ENCODE measurements at regions not wholly inside any gene's neighbourhood (a gene's known extent, or its start where the extent isn't known, plus 50 kb on each side); places are given as distances from the start of the nearest gene placed in this dataset.

DNA sequence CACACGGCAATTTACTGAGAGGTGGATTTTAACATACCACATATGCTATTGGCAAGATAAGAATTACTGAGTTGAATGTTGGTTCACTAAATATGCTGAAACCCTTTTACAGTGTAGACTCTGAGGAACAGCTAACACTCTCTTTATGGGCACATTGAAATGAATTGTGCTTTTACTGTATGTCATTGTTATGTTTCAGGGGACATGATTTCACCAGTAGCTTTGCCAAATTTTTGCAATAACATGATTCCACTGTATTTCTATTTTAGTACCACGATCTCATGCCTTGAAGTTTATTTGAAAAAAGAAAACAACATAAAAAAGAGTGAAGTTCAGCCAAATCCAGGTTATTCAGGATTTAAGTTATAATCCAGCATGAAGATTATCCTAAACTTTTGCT lies 188.5 kb downstream of the HLX start:
- no peak for DNase-seq (ENCODE audit: low read depth in 3 of 3, low spot score in 1 of 3)

DNA sequence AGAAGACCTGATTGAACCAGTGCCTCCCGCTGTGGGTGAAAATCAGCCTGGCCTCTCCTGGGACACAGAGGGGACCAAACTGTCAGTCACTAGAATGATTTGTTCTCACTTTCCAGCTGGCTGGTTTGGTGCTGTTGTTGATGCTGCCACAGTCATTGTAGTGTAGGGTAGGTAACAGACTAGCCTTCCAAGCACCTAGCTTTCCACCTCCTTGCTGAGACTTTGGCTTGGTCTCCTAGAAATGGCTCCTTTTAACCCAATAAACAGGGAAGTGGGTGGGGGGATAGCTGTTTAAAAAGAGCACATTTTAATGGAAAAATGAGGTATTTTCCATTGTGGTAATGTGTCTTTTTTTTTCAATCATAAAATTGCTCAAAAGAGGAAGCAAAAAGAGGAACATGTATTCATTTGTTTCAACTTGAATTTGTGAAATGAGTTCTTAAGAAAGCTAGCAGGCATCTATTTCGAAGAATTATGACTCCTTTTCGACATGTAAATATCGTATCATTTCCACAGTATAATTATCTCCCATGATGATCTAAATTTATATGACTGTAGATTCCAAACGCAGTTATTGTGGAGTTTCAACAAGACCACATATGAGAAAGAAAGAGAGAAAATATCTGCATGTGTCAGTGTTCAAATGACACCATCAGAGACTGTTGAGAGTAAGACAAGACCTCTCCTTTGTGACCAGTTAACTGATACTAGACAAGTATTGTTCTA lies 190.1 kb downstream of the HLX start:
- no peak for DNase-seq (ENCODE audit: low read depth in 3 of 3, low spot score in 1 of 3)

DNA sequence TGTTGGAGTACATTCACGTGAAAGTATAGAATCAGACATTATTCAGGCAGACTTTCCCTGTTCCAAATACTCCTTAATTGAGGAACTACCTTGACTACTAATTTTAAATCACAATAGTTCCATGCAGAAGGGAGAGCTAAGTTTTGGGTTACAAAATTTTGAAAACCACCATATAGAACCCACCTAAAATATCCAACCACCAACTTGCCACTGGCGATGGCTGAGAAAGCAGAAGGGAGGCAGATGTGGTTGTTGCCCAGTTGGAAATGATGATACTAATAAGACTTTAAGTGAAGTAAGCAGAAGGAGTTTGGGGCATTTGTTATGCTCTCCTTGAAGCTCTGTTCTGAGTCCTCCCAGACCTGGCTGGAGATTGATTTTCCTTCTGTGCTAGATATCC lies 190.7 kb downstream of the HLX start:
- DNase-seq (ENCODE audit: low read depth in 3 of 3, low spot score in 1 of 3), result no peak

DNA sequence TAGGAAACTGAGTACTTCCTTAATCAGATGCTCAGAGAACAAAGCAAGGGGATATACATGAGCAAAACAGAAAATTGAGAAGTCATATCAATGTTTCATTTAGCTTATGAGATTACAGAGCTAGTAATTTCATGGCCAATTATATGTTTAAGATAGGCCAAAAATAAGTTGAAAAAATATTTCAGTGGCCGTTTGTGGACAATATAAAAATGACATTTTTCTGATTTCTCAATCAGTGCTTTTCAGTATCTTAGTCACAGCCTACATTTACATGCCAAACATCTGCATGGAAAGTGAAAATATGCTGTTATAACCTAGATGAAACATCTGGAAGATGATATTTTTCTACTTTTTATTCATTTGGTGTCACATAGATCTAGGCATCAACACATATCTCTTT lies 192.5 kb downstream of the HLX start:
- no peak for DNase-seq (ENCODE audit: low read depth in 3 of 3, low spot score in 1 of 3)

DNA sequence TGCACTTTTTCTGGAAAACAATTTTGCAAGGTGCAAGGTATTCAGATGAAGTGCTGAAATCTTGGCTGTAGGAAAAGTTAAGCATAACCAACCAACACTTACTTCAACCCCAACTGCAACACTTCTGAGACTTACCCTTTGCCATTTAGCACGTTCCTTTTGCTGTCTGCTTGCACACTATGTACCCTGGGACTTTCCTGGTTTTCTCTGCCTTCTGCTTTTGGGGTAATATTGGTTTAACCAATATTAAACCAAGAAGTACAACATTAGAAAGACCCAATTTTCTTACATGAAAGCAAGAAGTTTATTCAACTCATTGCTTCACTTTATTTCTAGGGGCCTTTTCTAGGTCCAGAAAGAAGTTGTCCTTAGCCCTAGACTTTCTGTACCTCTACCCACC lies 193.0 kb downstream of the HLX start:
- DNase-seq (ENCODE audit: low read depth in 3 of 3, low spot score in 1 of 3), result no peak

DNA sequence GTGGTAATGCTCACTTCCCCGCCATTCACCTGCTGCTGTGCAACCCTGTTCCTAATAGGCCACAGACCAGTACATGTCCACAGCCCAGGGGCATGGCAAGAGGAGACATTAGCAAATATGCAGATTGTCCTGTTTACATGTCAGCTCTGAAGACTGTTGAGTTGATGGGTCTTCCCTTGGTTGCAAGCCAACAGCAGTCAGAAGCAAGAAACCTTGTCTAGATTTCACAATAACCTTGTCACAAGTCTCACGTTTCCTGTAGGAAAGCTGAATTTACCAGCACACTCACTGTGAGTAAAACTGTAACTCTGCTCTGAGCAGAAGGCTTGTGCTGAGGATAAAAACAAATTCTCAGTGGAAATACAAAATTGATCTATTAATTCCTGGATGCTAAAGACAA lies 195.1 kb downstream of the HLX start:
- no peak for DNase-seq (ENCODE audit: low read depth in 3 of 3, low spot score in 1 of 3)

DNA sequence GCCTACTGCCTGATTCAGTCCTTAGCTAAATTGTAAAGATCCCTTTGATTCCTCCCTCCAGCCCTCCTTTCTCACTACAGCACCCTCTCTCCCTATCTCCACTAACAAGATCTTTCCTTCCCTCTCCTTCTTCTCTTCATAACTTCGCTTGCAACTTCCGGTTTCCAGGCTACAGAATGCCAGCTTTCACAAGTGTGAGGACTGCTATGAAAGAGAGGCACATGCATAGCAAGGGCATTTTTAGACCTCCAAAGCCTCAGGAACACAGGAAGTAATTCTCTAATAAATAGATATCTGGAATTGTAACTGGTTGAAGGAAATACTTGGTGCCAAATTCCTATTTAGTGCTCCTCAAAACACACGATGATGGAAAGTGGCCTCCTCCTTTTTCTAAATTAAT lies 196.7 kb downstream of the HLX start:
- no peak for DNase-seq (ENCODE audit: low read depth in 3 of 3, low spot score in 1 of 3)

DNA sequence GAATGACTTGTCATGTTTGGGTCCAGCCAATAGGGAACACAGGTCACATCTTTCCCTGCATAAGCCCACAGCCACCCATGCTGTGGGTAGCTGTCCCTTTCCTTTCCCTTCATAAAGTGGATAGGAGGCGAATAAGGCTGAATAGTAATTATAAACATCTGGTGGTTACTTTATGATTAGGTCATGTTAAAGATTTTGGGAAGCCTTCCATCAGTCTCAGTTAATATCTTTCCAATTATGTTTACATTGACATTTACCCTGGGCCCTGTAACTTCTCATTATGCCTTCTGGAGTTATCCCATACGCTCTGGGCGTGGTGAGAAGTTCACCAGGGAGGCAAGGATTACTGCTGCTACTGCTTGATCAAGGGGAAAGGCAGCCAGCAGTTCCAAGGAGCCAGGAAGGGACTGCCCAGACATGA lies 197.2 kb downstream of the HLX start:
- no peak for DNase-seq (ENCODE audit: low read depth in 3 of 3, low spot score in 1 of 3)

DNA sequence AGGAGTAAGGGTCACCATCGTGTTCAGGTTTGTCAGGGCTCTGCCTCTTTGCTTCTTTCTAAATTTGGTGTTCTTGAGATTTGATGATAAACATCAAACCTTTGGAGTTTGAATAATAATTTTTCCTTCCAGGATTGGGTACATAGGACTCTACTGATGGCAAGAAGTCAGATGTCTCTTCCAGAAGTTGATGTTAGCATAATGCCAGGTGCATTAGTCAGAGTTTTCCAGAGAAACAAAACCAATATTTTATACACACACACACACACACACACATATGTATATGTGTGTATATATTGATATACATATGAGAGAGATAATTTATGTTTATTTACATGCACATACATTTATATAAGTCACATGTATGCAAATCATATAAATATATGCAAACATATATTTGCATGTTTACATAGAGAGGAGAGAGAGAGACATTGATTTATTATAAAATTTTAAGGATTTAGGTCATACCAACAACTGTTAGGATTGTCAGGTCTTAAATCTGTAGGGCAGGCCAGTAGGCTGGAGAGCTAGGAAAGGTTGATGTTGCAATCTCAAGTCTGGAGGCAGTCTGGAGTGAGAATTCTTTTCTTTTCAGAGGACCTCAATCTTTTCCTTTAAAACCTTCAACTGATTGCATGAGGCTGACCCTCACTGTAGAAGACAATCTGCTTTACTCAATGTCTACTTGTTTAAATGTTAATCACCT lies 199.2 kb downstream of the HLX start:
- DNase-seq (ENCODE audit: low read depth in 3 of 3, low spot score in 1 of 3), result no peak

DNA sequence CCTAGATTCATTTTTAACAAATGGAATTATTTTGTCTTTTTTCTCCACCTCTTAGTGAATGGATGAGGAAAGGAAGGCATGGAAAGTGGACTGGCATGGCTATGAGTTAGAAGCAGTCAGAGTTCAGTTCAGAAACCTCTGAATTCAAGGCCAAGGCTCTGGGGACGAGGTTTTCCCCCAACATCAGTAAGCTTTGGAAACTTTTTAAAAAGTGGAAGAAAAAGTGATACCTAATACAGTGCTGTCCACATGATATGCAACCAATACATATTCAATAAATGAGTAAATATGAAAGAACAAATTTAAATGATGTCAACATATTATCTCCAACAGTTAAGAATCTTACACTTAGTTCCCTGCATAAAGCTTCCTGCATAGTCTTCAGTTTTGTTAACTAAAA lies 204.7 kb downstream of the HLX start:
- DNase-seq (ENCODE audit: low read depth in 3 of 3, low spot score in 1 of 3), result no peak

DNA sequence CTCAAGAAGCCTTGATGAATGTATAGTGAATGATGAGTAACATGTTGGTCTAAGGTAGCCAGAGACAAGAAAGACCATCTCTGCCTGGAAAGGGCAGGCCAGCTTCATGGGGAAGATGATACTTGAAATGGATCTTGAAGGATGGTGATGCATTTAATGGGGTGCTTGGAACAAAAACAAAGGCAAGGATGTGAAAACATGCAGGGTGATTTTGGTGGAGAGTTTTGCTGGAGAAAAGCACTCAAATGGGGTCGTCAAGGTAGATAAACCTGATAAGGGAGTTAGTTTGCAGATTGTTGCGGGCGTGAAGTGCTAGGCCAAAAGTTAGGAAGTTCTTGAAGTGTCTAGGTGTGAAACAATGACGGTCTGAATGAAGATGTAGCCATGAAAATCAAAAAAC lies 205.4 kb downstream of the HLX start:
- no peak for DNase-seq (ENCODE audit: low read depth in 3 of 3, low spot score in 1 of 3)

DNA sequence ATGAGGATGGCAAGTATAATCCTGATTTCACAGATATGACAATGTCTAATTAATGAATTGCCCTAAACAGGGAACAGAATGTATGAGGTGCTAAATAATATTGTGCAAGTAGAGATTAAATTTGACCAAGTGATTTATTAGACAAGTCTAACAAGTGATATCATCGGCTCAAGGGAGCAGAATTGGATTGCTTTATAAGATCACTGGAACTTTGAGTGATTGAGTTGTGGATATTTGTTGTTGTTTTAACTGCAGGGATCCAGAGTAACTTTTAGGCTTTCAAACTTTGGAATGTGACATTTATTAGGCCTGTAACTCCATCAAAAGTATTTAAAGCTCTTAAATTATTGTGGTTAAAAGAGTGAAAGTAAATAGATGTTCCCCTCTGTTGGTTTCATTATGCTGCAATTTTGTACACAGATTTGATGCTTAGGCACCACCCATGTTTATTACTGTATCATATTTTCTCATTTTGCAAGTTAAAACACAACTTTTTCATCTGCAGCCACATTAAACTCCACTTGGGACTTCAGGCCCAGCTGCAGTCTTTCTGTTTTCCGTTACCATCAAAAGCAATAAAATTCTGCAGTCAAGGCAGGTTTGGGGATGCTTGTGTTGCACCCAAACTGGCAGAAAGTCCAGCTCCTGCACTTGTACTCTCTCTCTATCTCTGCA lies 206.6 kb downstream of the HLX start:
- no peak for DNase-seq (ENCODE audit: low read depth in 3 of 3, low spot score in 1 of 3)

DNA sequence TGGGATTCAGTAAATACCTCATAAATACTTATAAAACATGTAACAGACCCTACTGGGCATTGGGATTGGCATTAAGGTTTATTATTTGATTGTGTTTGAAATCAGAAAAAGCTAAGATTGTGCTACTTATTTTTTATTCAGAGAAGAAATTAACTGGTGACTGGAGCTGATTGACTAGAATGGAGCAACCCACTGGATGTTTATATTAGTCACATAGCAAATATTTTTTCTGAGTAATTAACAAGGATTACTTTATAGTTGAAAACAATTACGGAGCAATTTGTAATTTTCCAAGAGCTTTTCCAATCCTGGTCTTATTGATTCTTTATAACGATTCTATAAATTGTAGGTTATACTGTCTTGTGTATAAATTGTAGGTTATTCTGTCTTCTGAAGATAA lies 208.7 kb downstream of the HLX start:
- no peak for DNase-seq (ENCODE audit: low read depth in 3 of 3, low spot score in 1 of 3)

DNA sequence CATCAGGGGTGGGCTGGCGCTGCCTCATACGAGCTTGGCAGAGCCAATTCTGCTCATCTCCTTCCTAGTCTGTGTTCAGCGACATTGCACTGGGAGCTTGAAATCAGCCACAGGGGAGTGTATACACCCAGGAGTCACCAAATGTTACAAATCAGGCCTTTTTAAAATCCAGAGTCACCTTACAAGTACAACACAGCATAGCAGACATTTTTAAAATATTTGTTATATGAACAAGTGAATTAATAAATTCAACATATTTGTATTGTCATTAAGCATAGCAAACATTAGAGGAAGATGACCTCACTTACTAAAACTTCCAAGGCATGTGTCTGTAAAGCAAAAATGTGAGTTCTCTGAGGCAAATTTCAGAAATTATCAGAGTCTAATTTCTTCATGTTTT lies 210.0 kb downstream of the HLX start:
- DNase-seq (ENCODE audit: low read depth in 3 of 3, low spot score in 1 of 3), result no peak

DNA sequence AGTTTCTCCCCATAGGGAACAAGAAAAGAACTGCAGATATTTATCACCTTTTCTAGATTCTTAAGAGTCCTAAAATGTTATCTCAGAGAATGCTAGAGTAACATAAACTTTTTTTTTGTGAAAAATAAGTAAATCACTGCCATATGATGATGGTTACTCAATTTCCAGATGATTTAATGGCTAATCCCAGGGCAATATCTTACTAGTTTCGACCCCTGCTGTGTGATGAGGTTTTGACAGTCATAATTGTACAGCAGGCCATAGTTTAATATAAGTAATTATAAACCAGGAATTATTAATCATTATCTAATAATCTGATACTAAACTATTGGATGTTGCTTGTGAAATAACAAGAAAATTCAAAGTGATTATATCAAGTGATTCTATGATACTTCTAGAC lies 210.6 kb downstream of the HLX start:
- DNase-seq (ENCODE audit: low read depth in 3 of 3, low spot score in 1 of 3), result no peak

DNA sequence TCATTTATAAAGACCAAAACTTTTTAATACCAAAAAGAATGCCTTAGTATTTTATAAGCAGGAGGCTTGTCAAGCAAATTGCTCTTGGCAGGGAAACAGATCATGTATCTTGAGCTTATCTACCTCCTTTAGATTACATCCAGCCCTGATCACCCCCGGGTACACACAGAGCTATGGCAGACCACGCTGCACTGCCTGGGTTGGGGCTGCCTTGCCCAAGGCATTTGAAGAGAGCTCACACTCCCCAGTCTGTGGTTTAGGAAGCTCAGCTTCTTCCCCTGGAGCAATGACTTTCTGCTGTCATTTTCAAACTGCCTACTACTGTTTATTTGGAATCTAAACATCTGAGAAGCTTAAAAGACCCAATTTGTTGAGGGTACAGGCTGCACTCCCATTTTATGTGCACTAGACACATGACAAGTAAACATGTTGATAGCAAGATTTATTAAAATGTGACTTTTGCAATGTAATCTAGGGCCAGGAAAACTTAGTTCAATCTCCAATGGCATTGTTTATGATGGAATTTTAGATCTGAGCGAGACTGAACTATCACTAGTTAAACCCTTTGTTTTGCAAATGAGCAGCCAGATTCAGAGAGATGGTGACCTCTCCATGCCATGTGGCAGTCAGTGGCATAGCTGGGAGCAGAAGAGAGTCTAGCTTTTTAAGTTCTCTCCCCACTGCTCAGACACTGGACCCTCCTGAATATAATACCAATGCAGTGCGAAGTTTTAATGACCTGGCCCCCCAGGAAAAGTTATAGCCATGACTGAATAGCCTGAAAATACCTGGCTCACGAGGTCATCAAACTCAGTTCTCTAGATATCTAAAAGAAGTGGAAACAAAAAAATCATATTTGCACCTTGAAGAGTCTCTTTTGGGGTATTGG lies 214.9 kb downstream of the HLX start:
- DNase-seq (ENCODE audit: low read depth in 3 of 3, low spot score in 1 of 3), result no peak

DNA sequence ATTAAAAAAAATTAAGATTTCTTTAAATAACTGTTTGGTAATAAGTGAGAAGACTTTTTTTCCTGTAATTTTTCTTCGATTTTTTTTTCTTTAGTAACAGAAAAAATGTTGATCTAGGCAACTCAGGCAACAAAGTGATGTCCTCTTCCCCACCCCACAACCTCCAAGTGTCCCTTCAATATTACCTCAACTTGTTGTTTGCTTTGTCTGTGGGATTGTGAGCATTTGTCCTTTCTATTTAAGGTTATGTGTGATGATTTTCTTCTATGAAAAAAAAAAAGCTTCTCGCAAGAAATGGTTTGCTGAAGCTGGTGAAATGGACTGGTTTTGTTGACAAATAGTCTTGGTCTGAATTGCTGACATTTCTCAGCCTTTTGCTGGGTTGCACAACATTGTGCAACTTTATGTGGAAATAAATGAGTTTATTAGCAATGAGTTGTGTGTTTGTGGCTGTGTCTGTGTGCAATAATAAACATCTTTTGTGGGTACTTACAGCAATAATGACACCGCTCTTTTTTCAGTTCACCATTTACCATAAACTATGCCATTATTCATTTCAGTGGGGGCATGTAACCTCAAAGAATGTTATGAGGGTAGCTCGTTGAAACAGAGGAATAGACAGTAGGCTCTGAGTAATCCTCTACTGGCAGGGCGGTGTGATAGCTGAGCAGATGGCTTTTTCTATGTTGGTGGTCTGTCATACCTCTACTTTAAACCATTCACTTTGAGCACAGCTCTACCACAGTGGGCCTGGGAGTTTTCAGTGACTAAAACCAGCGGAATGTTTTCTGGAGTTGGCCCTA lies 218.4 kb downstream of the HLX start:
- DNase-seq (ENCODE audit: low read depth in 3 of 3, low spot score in 1 of 3), result no peak

DNA sequence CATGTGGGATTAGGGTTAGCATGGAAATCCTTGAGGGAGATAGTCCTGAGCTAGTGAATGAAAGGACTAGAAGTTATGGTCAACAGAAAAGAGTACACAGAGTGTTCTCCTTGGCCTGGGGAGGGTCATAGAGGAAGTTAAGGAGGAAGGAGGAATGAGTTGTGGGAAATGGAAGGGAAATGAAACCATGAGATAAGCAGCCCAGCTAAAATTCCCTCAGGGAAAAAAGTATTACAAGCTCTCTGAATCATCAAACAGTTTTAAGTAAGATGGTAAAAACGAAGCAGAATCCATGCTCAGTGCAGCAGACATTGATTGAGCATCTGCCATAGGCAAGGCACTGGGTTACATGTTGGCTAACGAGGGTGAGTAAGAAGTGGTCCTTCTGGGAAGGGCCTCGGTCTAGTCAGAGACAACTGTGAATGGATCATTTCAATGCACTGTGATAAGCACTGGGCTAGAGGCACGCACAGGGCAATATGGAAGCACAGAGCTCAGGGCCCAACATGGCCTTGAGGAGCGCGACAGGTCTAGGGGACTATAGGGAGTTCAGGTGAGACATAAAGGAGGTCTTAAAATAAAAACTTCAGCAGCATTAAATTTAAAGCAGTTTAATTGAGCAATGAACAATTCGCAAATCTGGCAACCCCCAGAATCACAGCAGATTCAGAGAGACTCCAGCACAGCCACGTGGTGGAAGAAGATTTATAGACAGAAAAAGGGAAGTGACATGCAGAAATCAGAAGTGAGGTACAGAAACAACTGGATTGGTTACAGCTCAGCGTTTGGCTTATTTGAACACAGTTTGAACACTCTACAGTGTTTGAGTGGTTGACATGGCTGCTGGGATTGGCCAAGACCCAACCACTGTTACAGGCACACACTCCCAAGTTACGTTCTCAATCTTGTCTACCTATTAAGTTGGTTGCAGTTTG lies 219.5 kb downstream of the HLX start:
- no peak for DNase-seq (ENCODE audit: low read depth in 3 of 3, low spot score in 1 of 3)

DNA sequence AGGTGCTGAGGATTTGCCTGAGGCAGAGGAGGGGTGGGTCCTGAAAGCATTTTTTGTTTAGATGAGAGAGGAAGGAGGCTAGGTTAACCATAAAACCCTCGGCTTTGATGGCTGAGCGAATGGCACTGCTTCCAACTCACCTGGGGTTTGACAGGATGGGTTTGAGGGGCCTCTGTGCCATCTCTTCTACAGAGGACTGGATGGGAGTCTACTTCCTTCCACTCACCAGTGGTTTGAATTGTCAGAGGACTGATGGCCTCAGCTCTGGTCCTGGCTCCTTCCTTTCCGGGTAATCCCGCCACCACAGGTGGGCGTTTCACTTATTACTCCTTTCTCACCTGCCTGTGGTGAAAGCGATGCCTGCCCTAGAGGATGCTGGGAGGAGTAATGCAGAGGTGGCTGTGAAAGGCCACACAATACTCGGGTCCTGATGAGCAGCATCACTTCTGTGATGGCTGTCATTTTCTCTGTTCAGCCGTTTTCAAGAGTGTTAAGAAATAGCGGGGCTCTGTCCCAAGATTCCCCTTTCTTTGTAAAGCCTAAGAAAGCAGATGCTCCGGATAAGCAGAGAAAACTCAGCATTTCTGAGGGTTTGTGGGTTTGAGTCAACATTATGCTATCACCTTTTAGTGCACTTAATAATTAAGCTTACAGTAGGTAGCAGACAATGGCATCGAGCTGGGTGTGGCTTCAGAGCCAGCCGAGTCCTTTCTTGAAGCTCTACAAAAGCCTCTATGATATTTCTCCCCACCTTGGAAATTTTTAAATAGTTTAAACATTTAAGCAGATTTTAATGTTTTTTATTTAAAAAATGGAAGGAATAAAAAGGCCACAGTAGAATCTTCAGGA lies 220.7 kb downstream of the HLX start:
- DNase-seq (ENCODE audit: low read depth in 3 of 3, low spot score in 1 of 3), result no peak
